ENCODE measurements at regions not wholly inside any gene's neighbourhood (a gene's known extent, or its start where the extent isn't known, plus 50 kb on each side); places are given as distances from the start of the nearest gene placed in this dataset.

DNA sequence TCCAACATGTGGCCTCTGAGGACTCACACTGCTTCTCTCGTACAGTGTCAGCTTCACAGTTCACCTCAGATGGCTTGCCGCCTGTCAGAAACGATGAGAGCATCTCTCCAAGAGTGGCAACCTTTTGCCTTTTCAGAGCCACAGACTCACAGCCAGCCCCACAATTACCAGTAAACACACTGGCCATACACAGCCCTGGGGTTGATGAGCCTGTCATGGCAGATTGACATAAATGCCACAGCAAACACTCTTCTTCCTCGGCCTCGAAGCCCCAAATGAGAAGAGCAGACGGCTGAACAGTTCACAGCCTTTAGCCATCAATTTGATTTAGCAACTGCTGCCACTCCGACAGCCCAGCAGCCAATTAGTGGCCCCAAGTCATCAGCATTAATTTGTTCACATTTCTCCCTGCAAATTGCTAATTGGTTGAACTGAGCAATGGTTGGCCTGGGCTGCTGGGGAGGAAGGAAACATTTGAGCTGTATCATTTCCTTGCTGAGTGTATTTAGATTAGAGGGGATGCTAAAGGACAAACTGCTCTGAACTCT lies 1142.9 kb downstream of the SORCS3 start:
- DNase-seq (ENCODE audit: low read depth) = no peak
- no peak overlapping the region for H3K4me3 ChIP-seq (ENCODE audit: low read depth, low read length)
- TF ChIP-seq, protein P1, sequence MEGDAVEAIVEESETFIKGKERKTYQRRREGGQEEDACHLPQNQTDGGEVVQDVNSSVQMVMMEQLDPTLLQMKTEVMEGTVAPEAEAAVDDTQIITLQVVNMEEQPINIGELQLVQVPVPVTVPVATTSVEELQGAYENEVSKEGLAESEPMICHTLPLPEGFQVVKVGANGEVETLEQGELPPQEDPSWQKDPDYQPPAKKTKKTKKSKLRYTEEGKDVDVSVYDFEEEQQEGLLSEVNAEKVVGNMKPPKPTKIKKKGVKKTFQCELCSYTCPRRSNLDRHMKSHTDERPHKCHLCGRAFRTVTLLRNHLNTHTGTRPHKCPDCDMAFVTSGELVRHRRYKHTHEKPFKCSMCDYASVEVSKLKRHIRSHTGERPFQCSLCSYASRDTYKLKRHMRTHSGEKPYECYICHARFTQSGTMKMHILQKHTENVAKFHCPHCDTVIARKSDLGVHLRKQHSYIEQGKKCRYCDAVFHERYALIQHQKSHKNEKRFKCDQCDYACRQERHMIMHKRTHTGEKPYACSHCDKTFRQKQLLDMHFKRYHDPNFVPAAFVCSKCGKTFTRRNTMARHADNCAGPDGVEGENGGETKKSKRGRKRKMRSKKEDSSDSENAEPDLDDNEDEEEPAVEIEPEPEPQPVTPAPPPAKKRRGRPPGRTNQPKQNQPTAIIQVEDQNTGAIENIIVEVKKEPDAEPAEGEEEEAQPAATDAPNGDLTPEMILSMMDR (IDR thresholded peaks at IDR 0.05; ENCODE audit: control insufficient read depth, extremely low read depth, insufficient read depth) = no peak

DNA sequence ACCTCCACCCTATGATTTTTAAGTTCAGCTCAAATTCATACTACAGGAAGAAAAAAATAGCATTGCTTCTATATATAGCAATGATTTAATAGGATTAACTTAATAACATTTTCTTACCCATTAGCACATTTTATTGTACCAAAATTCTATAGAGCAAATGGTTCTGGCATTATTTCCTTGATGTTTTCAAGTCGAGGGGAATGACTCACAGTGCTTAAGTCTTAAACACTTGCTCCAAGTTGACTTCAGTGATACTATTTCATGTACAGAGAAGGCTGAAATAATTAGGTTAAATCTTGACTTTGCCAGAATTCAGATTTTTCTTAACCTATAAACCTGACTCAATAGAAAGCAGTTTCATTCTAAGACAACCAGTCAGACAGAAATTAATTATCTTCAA lies 1133.8 kb downstream of the SORCS3 start:
- TF ChIP-seq, protein P1 (IDR thresholded peaks at IDR 0.05; ENCODE audit: control insufficient read depth, extremely low read depth, insufficient read depth) = no peak
- DNase-seq (ENCODE audit: low read depth) = no peak
- H3K4me3 ChIP-seq (ENCODE audit: low read depth, low read length) = no peak overlapping the region

DNA sequence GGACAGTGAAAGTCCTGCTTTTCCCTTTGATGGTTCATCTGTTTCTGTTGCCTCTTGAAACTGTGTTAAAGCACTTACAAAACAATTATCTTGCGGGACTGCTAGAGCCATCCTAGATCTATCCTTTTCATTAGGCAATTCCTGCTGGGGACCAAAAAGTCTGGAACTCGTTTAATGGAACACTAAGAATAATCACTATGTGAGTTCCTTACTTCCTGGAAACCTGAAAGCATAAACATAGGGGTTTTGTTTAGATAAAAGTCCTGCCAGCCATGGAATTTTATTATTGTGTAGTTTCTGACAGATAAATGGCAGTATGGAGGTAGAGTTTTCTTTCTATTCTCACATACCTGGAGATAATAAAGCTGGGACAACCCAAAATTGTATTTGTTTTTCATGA lies 1133.3 kb downstream of the SORCS3 start:
- TF ChIP-seq, protein P1 (IDR thresholded peaks at IDR 0.05; ENCODE audit: control insufficient read depth, extremely low read depth, insufficient read depth) = no peak
- DNase-seq (ENCODE audit: low read depth) = no peak
- no peak overlapping the region for H3K4me3 ChIP-seq (ENCODE audit: low read depth, low read length)

DNA sequence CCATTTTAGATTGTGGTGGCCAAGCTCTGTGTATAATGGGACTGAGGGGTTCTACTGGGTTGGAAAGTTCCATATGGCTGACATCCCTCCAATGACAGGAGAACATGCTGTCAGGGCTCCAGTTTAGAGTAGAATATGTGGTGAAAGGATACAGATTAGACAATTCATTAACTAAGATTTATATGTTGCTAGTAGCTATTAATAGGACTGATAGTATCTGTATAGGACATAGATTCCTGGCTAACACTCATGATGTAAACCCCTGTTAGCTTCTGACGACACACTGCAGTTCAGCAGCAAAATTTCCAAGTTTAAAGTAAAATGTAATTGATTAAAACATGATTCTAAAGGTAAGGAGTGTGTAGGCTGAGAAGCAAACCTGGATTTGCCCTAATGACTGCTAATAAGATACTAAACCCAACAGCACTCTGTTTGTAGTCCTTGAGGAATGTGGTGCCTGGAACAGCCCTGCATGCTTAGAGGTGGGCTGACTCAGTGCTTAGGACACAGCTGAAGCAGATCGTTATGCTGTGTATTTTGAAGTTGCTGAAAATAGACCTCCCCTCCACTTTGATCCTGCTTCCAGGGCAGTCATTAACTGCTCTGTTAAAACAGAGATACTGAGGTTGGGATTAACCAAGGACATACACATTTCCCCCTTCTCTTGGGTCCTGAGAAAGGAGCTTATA lies 1129.6 kb downstream of the SORCS3 start:
- no peak overlapping the region for H3K4me3 ChIP-seq (ENCODE audit: low read depth, low read length)
- TF ChIP-seq, protein P1 (IDR thresholded peaks at IDR 0.05; ENCODE audit: control insufficient read depth, extremely low read depth, insufficient read depth) = no peak

DNA sequence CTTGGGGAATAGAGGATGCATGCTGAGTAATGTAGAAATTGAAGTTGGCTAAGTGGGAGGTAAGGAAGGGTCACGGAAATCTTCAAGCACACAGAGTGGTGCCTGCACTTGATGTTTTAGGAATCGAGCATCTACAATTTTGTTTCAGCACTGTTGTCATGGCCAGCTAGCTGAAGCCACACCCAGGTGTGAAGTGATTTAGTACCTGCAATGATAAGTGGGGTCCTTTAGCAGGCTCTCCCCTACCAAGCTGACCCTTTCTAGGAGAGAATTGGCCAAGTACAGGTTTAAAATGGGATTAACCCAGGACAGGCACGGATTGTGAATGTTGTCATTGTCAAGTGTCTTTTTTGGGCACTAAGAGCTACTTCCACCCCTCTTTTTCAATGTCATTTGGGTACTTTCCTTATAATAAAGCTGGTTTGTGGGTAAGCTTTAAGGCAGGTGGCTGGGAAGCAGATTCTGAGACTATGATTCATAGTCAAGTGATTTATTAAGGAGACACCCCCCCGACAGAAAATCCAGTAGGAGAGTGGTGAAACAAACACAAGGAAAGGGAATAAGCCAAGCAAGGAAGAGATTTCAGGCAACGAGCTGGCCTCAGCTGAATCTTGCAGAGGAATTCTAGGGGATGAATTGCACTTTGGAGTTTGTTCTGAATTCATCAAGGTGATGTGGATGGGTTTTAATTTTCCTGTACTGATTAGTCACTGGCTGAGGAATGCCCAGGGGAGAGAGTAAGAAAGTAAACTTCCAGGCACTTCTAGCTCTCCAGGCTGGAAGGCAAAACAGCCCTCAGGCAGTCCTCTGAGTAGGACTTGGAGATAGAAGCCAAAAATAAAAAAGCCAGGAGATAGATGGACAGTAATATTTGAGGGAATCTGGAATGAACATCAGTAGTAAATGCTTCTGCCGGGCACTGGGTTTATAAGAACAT lies 1128.4 kb downstream of the SORCS3 start:
- no peak for DNase-seq (ENCODE audit: low read depth)
- TF ChIP-seq, protein P1 (IDR thresholded peaks at IDR 0.05; ENCODE audit: control insufficient read depth, extremely low read depth, insufficient read depth) = no peak
- H3K4me3 ChIP-seq (ENCODE audit: low read depth, low read length) = no peak overlapping the region

More for the DNA sequence above, 1129.6 kb downstream of the SORCS3 start:
- DNase-seq (ENCODE audit: low read depth) = no peak

DNA sequence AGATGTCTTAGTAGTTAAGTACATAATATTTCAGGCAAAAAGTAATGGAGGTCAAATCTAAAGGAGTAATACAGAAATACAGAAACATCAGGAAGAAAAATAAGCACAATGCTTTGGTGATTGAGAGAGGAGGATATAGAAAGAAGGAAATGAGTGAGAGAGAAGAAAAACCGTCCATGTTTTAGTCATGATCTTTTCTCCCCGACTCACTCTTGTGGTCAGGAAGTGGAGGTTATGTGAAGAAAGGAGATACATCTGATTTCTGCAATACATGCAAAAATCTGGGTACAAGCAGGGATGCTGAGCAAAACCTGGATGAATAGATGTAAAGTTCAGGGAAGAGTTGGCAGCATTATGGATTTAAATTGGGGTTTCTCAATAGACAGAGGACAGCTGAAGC lies 1122.5 kb downstream of the SORCS3 start:
- no peak overlapping the region for H3K4me3 ChIP-seq (ENCODE audit: low read depth, low read length)
- TF ChIP-seq, protein P1 (IDR thresholded peaks at IDR 0.05; ENCODE audit: control insufficient read depth, extremely low read depth, insufficient read depth) = no peak
- no peak for DNase-seq (ENCODE audit: low read depth)

Data from LNCaP clone FGC (cell line).